ENCODE measurements at regions not wholly inside any gene's neighbourhood (a gene's known extent, or its start where the extent isn't known, plus 50 kb on each side); places are given as distances from the start of the nearest gene placed in this dataset.

DNA sequence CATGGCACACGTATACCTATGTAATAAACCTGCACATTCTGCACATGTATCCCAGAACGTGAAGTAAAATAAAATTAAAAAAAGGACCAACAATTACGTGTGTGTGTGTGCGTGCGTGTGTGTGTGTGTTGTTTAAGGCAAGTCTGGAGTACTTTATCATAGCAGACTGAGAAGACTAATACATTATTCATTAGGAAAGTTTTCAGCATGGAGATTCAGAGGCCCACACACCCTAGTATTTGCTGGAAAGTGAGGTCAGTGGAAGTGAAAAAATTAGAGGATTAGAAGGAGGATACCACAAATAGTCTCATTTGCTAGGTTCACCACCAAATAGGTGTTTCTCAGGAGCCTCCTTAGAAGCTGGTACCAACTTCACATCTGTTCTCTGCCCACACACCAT lies 457.1 kb upstream of the CPEB2 start:
- H3K4me1 Mint-ChIP-seq = no peaks in the 10 kb centered on the region
- no peak overlapping the region for H3K27ac Mint-ChIP-seq
- H3K36me3 Mint-ChIP-seq = peaks cover 0 to 3% (median 0%) of the 10 kb centered on the region in 3 donors
- no peak for DNase-seq
- no peak overlapping the region for H3K4me3 Mint-ChIP-seq
- H3K27me3 Mint-ChIP-seq (ENCODE audit: low read depth in 3 of 3) = peaks cover 0 to 1% (median 0%) of the 10 kb centered on the region in 3 donors
- peaks cover 7 to 53% (median 33%) of the 10 kb centered on the region in 6 donors for H3K9me3 Mint-ChIP-seq

DNA sequence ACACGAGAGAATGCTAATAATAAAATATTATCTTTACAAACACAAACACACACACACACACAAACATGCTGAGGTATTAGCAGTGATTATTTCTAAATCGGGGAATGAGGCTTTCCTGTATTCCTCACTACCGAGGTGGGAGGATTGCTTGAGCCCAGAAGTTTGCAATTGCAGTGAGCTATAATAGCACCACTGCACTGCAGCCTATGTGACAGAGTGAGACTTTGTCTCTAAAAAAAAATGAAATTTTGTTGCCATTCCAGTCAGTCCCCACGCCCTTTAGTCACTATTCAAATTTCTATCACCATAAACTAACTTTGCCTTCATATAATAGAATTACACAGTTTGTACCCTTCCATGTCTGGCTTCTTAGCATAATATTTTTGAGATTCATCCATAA lies 456.5 kb upstream of the CPEB2 start:
- no peak for DNase-seq
- Mint-ChIP-seq H3K27ac (no peak overlapping the region), H3K4me1 (no peaks in the 10 kb centered on the region), H3K9me3 (peaks cover 7 to 47% (median 31%) of the 10 kb centered on the region in 6 donors), H3K27me3 (ENCODE audit: low read depth in 3 of 3) (peaks cover 0 to 1% (median 0%) of the 10 kb centered on the region in 3 donors), H3K4me3 (no peak overlapping the region), H3K36me3 (peaks cover 0 to 3% (median 0%) of the 10 kb centered on the region in 3 donors)

DNA sequence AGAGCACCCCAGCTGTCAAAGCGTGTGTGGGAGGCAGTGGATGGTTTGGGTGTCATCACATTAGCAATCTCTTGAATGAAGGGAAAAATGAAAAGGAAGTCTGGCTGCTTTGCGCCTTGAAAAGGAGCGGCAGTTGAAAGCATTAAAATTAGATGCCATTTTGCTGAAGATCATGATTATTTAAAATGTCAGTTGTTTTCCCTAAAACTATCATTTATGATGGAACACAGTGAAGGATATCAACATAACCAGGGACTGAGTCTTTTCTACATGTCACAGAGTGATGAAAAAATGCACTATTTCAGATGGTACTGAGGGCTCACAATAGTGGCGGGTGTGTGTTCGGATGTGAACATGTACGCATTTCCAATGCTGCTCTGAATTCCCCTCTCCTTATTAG lies 450.2 kb upstream of the CPEB2 start:
- Mint-ChIP-seq H3K4me1 (no peaks in the 10 kb centered on the region), H3K27ac (no peak overlapping the region), H3K9me3 (peaks cover 0 to 38% (median 14%) of the 10 kb centered on the region in 6 donors), H3K36me3 (no peaks in the 10 kb centered on the region), H3K27me3 (ENCODE audit: low read depth in 3 of 3) (peaks cover 0 to 1% (median 0%) of the 10 kb centered on the region in 3 donors), H3K4me3 (no peak overlapping the region)
- DNase-seq = no peak

DNA sequence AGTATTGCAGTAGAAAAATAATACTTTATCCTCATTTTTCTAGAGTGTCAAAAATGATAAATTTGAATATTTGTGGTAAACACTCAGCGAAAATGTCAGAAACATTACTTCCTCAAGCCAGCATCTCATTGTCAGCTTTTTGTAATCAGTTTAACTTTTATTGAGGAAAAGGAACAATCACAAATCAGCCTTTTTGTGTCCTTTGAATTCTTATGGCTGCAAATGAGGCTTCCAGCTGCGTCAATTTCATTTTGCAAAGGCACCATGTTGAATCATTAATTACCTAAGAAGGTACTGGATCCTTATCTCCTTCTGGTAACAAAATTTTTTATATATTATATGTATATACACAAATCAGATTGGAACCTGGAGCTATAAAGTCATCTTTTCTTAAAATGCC lies 442.6 kb upstream of the CPEB2 start:
- Mint-ChIP-seq H3K27me3 (ENCODE audit: low read depth in 3 of 3) (no peaks in the 10 kb centered on the region), H3K4me3 (no peak overlapping the region), H3K27ac (no peak overlapping the region), H3K36me3 (peaks cover 0 to 3% (median under 1%) of the 10 kb centered on the region in 3 donors), H3K4me1 (no peaks in the 10 kb centered on the region), H3K9me3 (peaks cover 0 to 13% (median 5%) of the 10 kb centered on the region in 6 donors)
- DNase-seq = no peak

DNA sequence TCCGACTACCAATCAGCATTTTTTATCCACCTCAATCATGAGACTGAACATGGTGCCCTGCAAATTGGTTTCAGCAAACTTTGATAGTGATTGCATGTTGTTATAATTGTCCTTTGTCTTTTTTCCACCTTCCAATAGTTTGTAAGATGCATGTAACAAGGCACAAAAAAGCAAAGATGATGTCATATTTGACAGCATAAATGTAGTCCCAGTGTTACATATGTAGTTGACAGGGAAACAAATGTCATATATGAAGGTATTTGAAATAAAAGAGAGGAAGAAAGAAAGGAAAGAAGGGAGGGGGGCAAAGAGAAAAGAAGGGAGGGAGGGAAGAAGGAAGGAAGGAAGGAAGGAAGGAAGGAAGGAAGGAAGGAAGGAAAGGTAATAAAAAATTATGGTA lies 441.7 kb upstream of the CPEB2 start:
- Mint-ChIP-seq H3K36me3 (peaks cover 2 to 3% (median 3%) of the 10 kb centered on the region in 3 donors), H3K27ac (no peak overlapping the region), H3K4me1 (no peaks in the 10 kb centered on the region), H3K27me3 (ENCODE audit: low read depth in 3 of 3) (no peaks in the 10 kb centered on the region), H3K4me3 (no peak overlapping the region), H3K9me3 (peaks cover 0 to 16% (median 8%) of the 10 kb centered on the region in 6 donors)
- DNase-seq = no peak

DNA sequence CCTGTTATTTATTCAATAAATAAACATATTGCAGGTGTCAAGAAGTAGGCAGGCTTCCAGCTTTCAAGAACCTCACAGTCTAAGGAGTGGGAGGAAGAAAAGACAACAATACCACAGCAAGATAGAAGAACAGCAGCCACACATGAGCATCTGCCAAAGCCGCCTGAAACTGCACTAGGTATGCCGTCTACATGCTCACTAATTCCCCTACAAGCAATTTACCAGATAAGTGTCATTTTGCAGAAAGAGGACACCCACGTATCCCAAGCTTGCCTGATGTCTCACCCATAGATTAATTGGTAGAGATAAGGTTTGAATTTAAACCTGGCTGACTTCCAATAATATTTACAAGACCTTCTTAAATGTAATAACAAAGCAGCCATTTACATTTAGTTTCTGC lies 439.4 kb upstream of the CPEB2 start:
- H3K9me3 Mint-ChIP-seq = peaks cover 2 to 19% (median 10%) of the 10 kb centered on the region in 6 donors
- H3K4me1 Mint-ChIP-seq = no peaks in the 10 kb centered on the region
- H3K27ac Mint-ChIP-seq = no peak overlapping the region
- H3K36me3 Mint-ChIP-seq = peaks cover 3 to 5% (median 3%) of the 10 kb centered on the region in 3 donors
- no peaks in the 10 kb centered on the region for H3K27me3 Mint-ChIP-seq (ENCODE audit: low read depth in 3 of 3)
- no peak overlapping the region for H3K4me3 Mint-ChIP-seq
- DNase-seq = no peak

DNA sequence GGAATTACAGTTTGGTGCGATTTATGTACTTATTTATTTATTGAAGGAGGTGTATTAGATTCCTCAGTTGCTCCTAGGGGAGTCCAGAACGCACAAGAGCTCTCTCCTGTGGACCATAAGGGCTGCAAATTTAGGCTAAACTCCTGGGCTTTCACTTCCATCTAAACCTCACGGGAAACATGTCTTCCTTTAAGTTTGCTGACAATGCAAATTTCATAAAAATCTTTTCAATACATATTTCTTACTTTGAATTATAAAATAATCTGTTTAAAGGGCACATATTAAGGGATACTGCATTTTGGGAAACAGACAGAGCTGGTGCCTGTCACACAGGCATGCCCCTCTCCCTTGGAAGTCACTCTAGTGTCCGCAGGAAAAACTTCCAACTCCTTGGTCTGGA lies 438.0 kb upstream of the CPEB2 start:
- no peak for DNase-seq
- H3K9me3 Mint-ChIP-seq = peaks cover 2 to 23% (median 9%) of the 10 kb centered on the region in 6 donors
- no peaks in the 10 kb centered on the region for H3K27me3 Mint-ChIP-seq (ENCODE audit: low read depth in 3 of 3)
- no peak overlapping the region for H3K27ac Mint-ChIP-seq
- H3K36me3 Mint-ChIP-seq = peaks cover 3 to 5% (median 3%) of the 10 kb centered on the region in 3 donors
- no peak overlapping the region for H3K4me3 Mint-ChIP-seq
- no peaks in the 10 kb centered on the region for H3K4me1 Mint-ChIP-seq

DNA sequence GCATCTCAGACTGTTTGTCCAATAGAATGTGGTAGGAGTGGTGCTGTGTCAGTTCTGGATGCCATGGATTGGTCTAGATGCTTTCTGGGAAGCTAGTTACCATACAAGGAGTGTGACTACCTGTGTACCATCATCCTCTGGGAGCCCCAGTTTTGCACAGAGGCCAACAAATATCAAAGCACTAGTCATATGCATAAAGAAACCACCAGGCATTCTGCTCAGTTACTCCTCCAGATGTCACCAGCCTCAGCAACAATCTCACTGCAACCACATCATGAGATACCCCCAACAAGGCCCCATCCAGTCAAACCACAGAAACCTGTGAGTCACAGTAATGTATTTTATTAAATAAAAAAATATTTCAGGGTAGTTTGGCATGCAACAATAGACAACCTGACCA lies 435.8 kb upstream of the CPEB2 start:
- H3K36me3 Mint-ChIP-seq = peaks cover 3 to 5% (median 3%) of the 10 kb centered on the region in 3 donors
- H3K27ac Mint-ChIP-seq = no peak overlapping the region
- peaks cover 0 to under 1% (median 0%) of the 10 kb centered on the region in 3 donors for H3K27me3 Mint-ChIP-seq (ENCODE audit: low read depth in 3 of 3)
- no peak for DNase-seq
- no peaks in the 10 kb centered on the region for H3K4me1 Mint-ChIP-seq
- no peak overlapping the region for H3K4me3 Mint-ChIP-seq
- H3K9me3 Mint-ChIP-seq = peaks cover 2 to 23% (median 7%) of the 10 kb centered on the region in 6 donors

DNA sequence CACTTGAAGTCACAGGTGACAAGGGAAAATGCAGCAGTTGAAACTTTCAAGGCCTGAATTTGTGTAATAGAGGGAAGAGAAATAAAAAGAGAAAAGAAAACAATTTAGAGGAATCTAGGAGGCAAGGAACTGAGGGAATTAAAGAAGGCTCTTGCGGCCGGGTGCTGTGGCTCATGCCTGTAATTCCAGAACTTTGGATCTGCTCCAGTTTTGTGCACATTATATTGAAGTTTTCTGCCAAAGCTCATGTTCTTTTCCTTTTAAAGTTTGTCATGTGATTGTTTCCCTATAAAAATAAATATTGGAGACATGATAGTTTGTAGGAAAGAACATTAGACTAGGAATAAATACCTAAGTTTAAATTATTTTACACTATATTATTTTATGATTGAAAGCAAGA lies 433.9 kb upstream of the CPEB2 start:
- Mint-ChIP-seq H3K9me3 (peaks cover 2 to 22% (median 7%) of the 10 kb centered on the region in 6 donors), H3K36me3 (peaks cover 3 to 5% (median 3%) of the 10 kb centered on the region in 3 donors)

DNA sequence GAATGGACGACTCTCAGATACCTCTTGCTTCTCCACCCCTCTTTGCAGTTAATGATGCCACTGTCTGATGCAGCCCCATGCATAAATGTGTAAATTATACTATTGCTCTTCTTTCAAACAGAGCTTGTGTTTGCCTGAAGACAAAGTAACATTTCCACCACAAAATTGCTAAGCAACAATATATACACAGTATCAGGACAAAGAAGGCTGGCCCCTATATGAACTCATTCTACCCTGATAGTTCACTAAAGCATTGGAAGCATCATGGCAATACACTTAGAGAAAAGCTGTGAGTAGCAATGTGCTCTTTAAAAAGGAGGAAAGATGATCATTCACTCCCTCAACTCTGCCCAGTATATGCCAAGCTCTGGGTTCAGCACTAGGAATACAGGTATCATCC lies 427.0 kb upstream of the CPEB2 start:
- H3K27ac Mint-ChIP-seq = no peak overlapping the region
- no peak for DNase-seq
- peaks cover 0 to 3% (median 0%) of the 10 kb centered on the region in 3 donors for H3K36me3 Mint-ChIP-seq
- peaks cover 0 to 2% (median 2%) of the 10 kb centered on the region in 3 donors for H3K27me3 Mint-ChIP-seq (ENCODE audit: low read depth in 3 of 3)
- H3K9me3 Mint-ChIP-seq = peaks cover 0 to 17% (median 5%) of the 10 kb centered on the region in 6 donors
- no peaks in the 10 kb centered on the region for H3K4me1 Mint-ChIP-seq
- no peak overlapping the region for H3K4me3 Mint-ChIP-seq

More for the DNA sequence above, 433.9 kb upstream of the CPEB2 start:
- H3K4me1 Mint-ChIP-seq = no peaks in the 10 kb centered on the region
- H3K27ac Mint-ChIP-seq = no peak overlapping the region
- DNase-seq = no peak
- H3K4me3 Mint-ChIP-seq = no peak overlapping the region
- peaks cover 0 to 2% (median 0%) of the 10 kb centered on the region in 3 donors for H3K27me3 Mint-ChIP-seq (ENCODE audit: low read depth in 3 of 3)

DNA sequence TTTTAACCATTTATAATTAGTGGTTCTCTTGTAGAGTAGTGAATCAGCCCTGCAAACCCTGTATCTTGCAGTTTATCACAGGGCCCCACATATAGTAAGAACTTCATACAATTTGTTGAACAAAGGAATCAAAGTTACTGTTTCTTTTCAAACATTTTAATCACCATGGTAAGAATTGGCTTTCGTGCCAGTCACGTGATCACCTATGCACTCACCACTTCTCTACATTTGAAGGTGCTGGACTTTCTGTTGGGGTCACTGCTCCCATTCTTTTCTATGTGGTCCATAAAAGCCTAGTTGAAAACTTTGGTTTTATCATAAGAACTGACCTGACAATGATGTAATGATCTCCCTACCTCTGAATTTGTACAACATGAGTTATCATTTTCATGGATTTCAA lies 426.4 kb upstream of the CPEB2 start:
- Mint-ChIP-seq H3K9me3 (peaks cover 0 to 17% (median 5%) of the 10 kb centered on the region in 6 donors), H3K4me3 (no peak overlapping the region), H3K36me3 (peaks cover 0 to 3% (median 0%) of the 10 kb centered on the region in 3 donors), H3K4me1 (no peaks in the 10 kb centered on the region), H3K27me3 (ENCODE audit: low read depth in 3 of 3) (peaks cover 0 to 2% (median 2%) of the 10 kb centered on the region in 3 donors), H3K27ac (no peak overlapping the region)
- no peak for DNase-seq

DNA sequence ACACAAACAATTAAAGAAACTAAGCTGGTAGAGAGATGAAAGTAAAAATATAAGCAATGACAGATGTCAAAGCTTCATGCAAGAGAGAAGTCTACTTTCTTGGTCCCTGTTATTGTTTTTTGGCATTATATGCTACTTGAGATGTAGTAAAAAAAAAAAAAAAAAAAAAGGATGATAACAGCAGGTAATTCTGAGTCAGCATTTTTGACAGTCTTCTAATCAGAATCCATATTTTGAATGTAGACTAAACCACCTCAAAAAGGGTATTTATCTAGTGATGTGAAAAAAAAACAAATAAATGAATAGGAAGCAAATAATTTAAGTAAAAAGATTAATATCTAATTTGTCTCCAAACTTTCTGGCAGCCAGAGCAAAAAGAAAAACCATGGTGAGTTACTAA lies 422.2 kb upstream of the CPEB2 start:
- Mint-ChIP-seq H3K4me1 (no peaks in the 10 kb centered on the region), H3K36me3 (no peaks in the 10 kb centered on the region), H3K27me3 (ENCODE audit: low read depth in 3 of 3) (peaks cover 0 to 2% (median 2%) of the 10 kb centered on the region in 3 donors), H3K4me3 (no peak overlapping the region), H3K9me3 (peaks cover under 1 to 16% (median 4%) of the 10 kb centered on the region in 6 donors), H3K27ac (no peak overlapping the region)
- DNase-seq = no peak

DNA sequence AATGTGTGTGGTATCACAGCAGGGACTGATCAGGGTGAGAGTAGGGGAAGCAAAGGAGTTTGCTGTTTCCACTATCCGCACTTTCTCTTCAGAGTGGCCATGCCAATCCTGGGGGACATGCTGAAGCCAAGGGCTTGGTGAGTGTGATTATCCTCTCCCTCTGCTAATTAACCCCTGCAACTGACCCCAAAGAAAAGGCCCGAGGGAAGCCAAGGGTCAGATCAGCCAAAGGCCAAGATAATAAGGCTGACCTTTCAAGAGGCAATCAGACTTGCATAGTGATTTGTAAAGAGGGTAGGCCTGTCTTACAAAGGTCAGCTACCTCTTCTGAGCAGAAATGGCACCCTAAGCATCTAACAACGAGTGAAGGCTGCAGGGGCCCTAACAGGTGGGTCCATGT lies 420.5 kb upstream of the CPEB2 start:
- Mint-ChIP-seq H3K9me3 (peaks cover 1 to 14% (median 4%) of the 10 kb centered on the region in 6 donors), H3K27me3 (ENCODE audit: low read depth in 3 of 3) (peaks cover 2% of the 10 kb centered on the region in 3 donors), H3K4me1 (no peaks in the 10 kb centered on the region), H3K36me3 (no peaks in the 10 kb centered on the region), H3K4me3 (no peak overlapping the region), H3K27ac (no peak overlapping the region)
- no peak for DNase-seq

DNA sequence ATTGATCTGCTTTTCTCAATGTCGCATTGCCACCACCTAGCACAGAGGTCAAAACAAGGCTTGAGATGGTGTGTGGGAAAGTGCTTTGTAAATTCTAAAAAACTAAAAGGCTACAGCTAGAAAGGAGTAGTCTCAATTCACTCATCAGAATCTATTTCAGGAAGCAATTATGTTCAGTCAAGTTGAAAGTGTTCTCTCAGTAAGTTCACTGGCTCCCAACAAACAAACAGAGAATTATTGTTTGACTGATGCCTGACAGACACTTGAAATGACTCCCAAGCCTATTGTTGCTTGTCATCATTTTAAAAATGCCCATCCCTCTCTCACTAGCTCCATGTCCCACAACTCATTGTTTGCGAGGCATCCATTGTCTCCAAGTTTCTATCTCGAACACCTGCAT lies 419.6 kb upstream of the CPEB2 start:
- Mint-ChIP-seq H3K4me1 (no peaks in the 10 kb centered on the region), H3K27ac (no peak overlapping the region), H3K36me3 (no peaks in the 10 kb centered on the region), H3K4me3 (no peak overlapping the region), H3K27me3 (ENCODE audit: low read depth in 3 of 3) (peaks cover 2% of the 10 kb centered on the region in 3 donors), H3K9me3 (peaks cover 1 to 15% (median 4%) of the 10 kb centered on the region in 6 donors)
- DNase-seq = no peak

DNA sequence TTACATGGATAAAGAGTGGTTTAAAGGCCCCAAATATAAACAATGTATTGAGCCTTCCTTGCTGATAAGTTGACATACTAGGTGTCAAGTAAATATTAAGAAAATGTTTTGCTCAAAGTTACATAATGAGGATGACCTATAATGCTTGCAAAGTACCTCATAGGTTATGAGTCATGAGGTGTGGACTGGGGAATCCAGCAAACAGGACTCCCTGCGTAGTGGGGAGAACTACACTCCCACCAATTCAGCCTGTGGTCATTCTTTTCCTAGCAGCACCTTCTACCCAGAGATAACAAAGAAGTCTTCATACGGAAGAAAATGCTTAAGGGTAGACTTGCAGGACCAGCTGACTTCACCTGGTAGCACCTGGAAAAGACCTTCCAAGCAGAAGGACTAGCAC lies 418.9 kb upstream of the CPEB2 start:
- H3K4me1 Mint-ChIP-seq = no peaks in the 10 kb centered on the region
- no peak overlapping the region for H3K4me3 Mint-ChIP-seq
- no peak overlapping the region for H3K27ac Mint-ChIP-seq
- peaks cover 1 to 15% (median 4%) of the 10 kb centered on the region in 6 donors for H3K9me3 Mint-ChIP-seq
- peaks cover 2% of the 10 kb centered on the region in 3 donors for H3K27me3 Mint-ChIP-seq (ENCODE audit: low read depth in 3 of 3)
- no peak for DNase-seq
- H3K36me3 Mint-ChIP-seq = no peaks in the 10 kb centered on the region

Data from immature natural killer cell (primary cell).